GM10266 (cell line): ENCODE measurements at regions not wholly inside any gene's neighbourhood (a gene's known extent, or its start where the extent isn't known, plus 50 kb on each side); places are given as distances from the start of the nearest gene placed in this dataset.
"Not testable (repeated sequence)": the region's sequence is repeated elsewhere in the genome, so short reads cannot be mapped to it uniquely, and the experiment has no call there.

Experiments
- DNase-seq: peaks from one replicate; pipeline ENCODE4 v3.0.0; 2012; ENCODE audit errors: extremely low spot score

GRCh38 chr20:30669330-30670029, 588.0 kb upstream of the DEFB115 start:
- not testable (repeated sequence) for DNase-seq

GRCh38 chr20:30671120-30671519, 586.3 kb upstream of the DEFB115 start:
- DNase-seq = not testable (repeated sequence)

- not testable (repeated sequence) for DNase-seq
These were observed 581.4 kb upstream of the DEFB115 start for GRCh38 chr20:30675988-30676564.

- DNase-seq = not testable (repeated sequence)
These were observed 575.2 kb upstream of the DEFB115 start for GRCh38 chr20:30682236-30682635.

GRCh38 chr20:30712861-30713260, 544.6 kb upstream of the DEFB115 start:
- not testable (repeated sequence) for DNase-seq

- DNase-seq = not testable (repeated sequence)
These were observed 537.9 kb upstream of the DEFB115 start for GRCh38 chr20:30719415-30720199.

- DNase-seq = not testable (repeated sequence)
These were observed 534.0 kb upstream of the DEFB115 start for GRCh38 chr20:30723511-30723910.

GRCh38 chr20:30723934-30724687, 533.4 kb upstream of the DEFB115 start:
- not testable (repeated sequence) for DNase-seq

- not testable (repeated sequence) for DNase-seq
These were observed 532.8 kb upstream of the DEFB115 start for GRCh38 chr20:30724688-30725074.

- not testable (repeated sequence) for DNase-seq
These were observed 532.3 kb upstream of the DEFB115 start for GRCh38 chr20:30725188-30725587.

GRCh38 chr20:30728271-30728885, 529.1 kb upstream of the DEFB115 start:
- not testable (repeated sequence) for DNase-seq
